Keratinocyte (primary cell): ENCODE measurements at regions not wholly inside any gene's neighbourhood (a gene's known extent, or its start where the extent isn't known, plus 50 kb on each side); places are given as distances from the start of the nearest gene placed in this dataset.

Experiments used
- DNase-seq: peaks from one replicate; pipeline ENCODE4 v3.0.0-alpha.2; 2011; ENCODE audit warnings: low read depth, missing footprints, low spot score
- FAIRE-seq: peaks from 2 replicates; lab custom pipeline; 2011; peaks lifted over from hg19 to GRCh38; lab: Jason Lieb, UNC
- H2AFZ ChIP-seq: 2 replicates; pipeline ENCODE4 v1.6.0; 2012; ENCODE audit warnings: low read length, control low read depth, inconsistent platforms; ENCODE audit not compliant: control insufficient read depth
- H3K27ac ChIP-seq: 2 replicates; pipeline ENCODE4 v1.5.1; 2011; ENCODE audit warnings: low read length; ENCODE audit not compliant: control insufficient read depth, insufficient read depth
- H3K27me3 ChIP-seq: 3 replicates; pipeline ENCODE4 v1.6.0; 2011; ENCODE audit warnings: low read length; ENCODE audit not compliant: control insufficient read depth, insufficient read depth; ENCODE audit errors: extremely low read depth
- H3K36me3 ChIP-seq, 2 experiments: 2 replicates in 1 of 2; 3 replicates in 1 of 2; pipeline ENCODE4 v1.5.1; 2011; ENCODE audit warnings: low read length in 2 of 2, mild to moderate bottlenecking in 1 of 2; ENCODE audit not compliant: control insufficient read depth in 2 of 2, insufficient read depth in 2 of 2; ENCODE audit errors: extremely low read depth in 1 of 2
- H3K4me1 ChIP-seq: 3 replicates; pipeline ENCODE4 v1.5.1; 2011; ENCODE audit warnings: low read length; ENCODE audit not compliant: control insufficient read depth, insufficient read depth; ENCODE audit errors: extremely low read depth
- H3K4me2 ChIP-seq: 3 replicates; pipeline ENCODE4 v1.6.0; 2011; ENCODE audit warnings: low read depth, low read length; ENCODE audit not compliant: control insufficient read depth, insufficient read depth; ENCODE audit errors: extremely low read depth
- H3K4me3 ChIP-seq, 3 experiments: fragments of 200-600 bp in 1 of 3; sonication (generic) in 1 of 3; 2 replicates in 2 of 3; 3 replicates in 1 of 3; pipeline ENCODE4 v1.5.1; 2011 to 2016; ENCODE audit warnings: low read length in 3 of 3, mild to moderate bottlenecking in 3 of 3, control low read depth in 2 of 3, inconsistent platforms in 1 of 3, low read depth in 1 of 3, mixed read lengths in 1 of 3, mixed run types in 1 of 3, moderate library complexity in 1 of 3; ENCODE audit not compliant: control insufficient read depth in 2 of 3, insufficient read depth in 2 of 3; ENCODE audit errors: extremely low read depth in 1 of 3
- H3K79me2 ChIP-seq: 2 replicates; pipeline ENCODE4 v1.6.0; 2012; ENCODE audit warnings: low read length; ENCODE audit not compliant: control insufficient read depth, insufficient read depth
- H3K9ac ChIP-seq: 3 replicates; pipeline ENCODE4 v1.6.0; 2011; ENCODE audit warnings: low read length; ENCODE audit not compliant: control insufficient read depth, insufficient read depth; ENCODE audit errors: extremely low read depth
- H3K9me1 ChIP-seq: 3 replicates; pipeline ENCODE4 v1.6.0; 2011; ENCODE audit warnings: low read length; ENCODE audit not compliant: control insufficient read depth, insufficient read depth; ENCODE audit errors: extremely low read depth
- H3K9me3 ChIP-seq: 2 replicates; pipeline ENCODE4 v1.5.1; 2012; ENCODE audit warnings: low read depth, low read length; ENCODE audit not compliant: control insufficient read depth
- H4K20me1 ChIP-seq: 3 replicates; pipeline ENCODE4 v1.6.0; 2011; ENCODE audit warnings: low read length; ENCODE audit not compliant: control insufficient read depth, insufficient read depth; ENCODE audit errors: extremely low read depth
- CTCF ChIP-seq, 3 experiments: IDR thresholded peaks in 1 of 3; conservative IDR thresholded peaks in 1 of 3; optimal IDR thresholded peaks in 1 of 3; 2 replicates in 2 of 3; 3 replicates in 1 of 3; pipeline versions ENCODE3 to v1.5.1; 2011; ENCODE audit warnings: low read length in 3 of 3, mild to moderate bottlenecking in 3 of 3, moderate library complexity in 2 of 3, control low read depth in 1 of 3, inconsistent platforms in 1 of 3; ENCODE audit not compliant: insufficient read depth in 2 of 3; ENCODE audit errors: extremely low read depth in 1 of 3
- EZH2 ChIP-seq: IDR thresholded peaks from one replicate; pipeline ENCODE4 v1.6.1; 2012; ENCODE audit warnings: inconsistent platforms, mild to moderate bottlenecking, low read length, moderate library complexity
- dilution Hi-C: fragments of 300-500 bp; cut with MboI; formaldehyde crosslinking; loops from one replicate; pipeline ENCODE4 v1.7.0; 2020; ENCODE audit warnings: low sequenced_read_pairs; ENCODE audit not compliant: extremely low pct_ligation_motif_present

- H3K9me1 ChIP-seq: no peaks in the 10 kb centered on the region
- DNase-seq: no peak
- H3K4me3 ChIP-seq: no peak overlapping the region
- H3K9ac ChIP-seq: no peak overlapping the region
- no peak overlapping the region for H2AFZ ChIP-seq
- H4K20me1 ChIP-seq: no peaks in the 10 kb centered on the region
- no peaks in the 10 kb centered on the region for H3K36me3 ChIP-seq
- peaks cover 36% of the 10 kb centered on the region for H3K4me1 ChIP-seq
- H3K4me2 ChIP-seq: no peak overlapping the region
- dilution Hi-C loops: no loop called here
- H3K27ac ChIP-seq: no peak overlapping the region
- FAIRE-seq: peak; percentile 13
- H3K9me3 ChIP-seq: no peaks in the 10 kb centered on the region
- TF ChIP-seq CTCF (optimal IDR thresholded peaks at IDR 0.05 in 1 of 3, IDR thresholded peaks at IDR 0.05 in 1 of 3, conservative IDR thresholded peaks at IDR 0.05 in 1 of 3; ENCODE audit: extremely low read depth in 1 of 3, insufficient read depth in 2 of 3, low read length in 3 of 3) (no peak), EZH2 (no peak)
- no peaks in the 10 kb centered on the region for H3K79me2 ChIP-seq
- H3K27me3 ChIP-seq: no peaks in the 10 kb centered on the region
Observed at GRCh38 chr6:71480577-71480976, 192.0 kb downstream of the OGFRL1 start.

DNA sequence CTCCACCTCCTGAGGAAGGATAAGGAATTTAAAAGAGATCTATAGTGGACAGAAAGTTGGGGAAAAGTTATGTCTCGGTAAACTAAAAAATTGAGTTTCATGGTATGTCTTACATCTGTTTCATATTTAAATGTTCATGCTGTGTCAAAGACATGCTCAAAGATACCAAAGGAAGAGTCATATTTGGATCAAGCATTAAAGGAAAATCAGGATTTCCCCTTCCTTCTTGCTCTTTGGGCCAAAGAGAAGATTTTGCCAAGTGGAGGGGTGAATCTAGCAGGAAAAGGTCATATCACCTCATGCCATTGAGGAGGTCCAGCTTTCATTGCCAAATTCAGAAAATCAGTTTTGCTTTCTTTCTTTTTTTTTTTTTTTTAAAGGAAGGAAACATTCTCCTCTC lies 192.4 kb downstream of the OGFRL1 start:
- Histone ChIP-seq H3K9me3 (no peaks in the 10 kb centered on the region), H3K4me2 (no peak overlapping the region), H3K4me3 (no peak overlapping the region), H3K79me2 (no peaks in the 10 kb centered on the region), H2AFZ (no peak overlapping the region), H3K9me1 (no peaks in the 10 kb centered on the region), H3K36me3 (no peaks in the 10 kb centered on the region), H3K4me1 (peaks cover 35% of the 10 kb centered on the region), H4K20me1 (no peaks in the 10 kb centered on the region), H3K27me3 (no peaks in the 10 kb centered on the region), H3K9ac (no peak overlapping the region), H3K27ac (no peak overlapping the region)
- no peak for FAIRE-seq
- no peak for DNase-seq
- TF ChIP-seq EZH2 (no peak), CTCF (optimal IDR thresholded peaks at IDR 0.05 in 1 of 3, IDR thresholded peaks at IDR 0.05 in 1 of 3, conservative IDR thresholded peaks at IDR 0.05 in 1 of 3; ENCODE audit: extremely low read depth in 1 of 3, insufficient read depth in 2 of 3, low read length in 3 of 3) (no peak)
- dilution Hi-C loops: no loop called here
